SHP77 treated with DMSO at 0.1 percent for 48 hours (cell line): ENCODE measurements at regions not wholly inside any gene's neighbourhood (a gene's known extent, or its start where the extent isn't known, plus 50 kb on each side); places are given as distances from the start of the nearest gene placed in this dataset.

Experiments
- DNase-seq: peaks from one replicate; lab custom pipeline; 2025; lab: John Stamatoyannopoulos, UW

DNA sequence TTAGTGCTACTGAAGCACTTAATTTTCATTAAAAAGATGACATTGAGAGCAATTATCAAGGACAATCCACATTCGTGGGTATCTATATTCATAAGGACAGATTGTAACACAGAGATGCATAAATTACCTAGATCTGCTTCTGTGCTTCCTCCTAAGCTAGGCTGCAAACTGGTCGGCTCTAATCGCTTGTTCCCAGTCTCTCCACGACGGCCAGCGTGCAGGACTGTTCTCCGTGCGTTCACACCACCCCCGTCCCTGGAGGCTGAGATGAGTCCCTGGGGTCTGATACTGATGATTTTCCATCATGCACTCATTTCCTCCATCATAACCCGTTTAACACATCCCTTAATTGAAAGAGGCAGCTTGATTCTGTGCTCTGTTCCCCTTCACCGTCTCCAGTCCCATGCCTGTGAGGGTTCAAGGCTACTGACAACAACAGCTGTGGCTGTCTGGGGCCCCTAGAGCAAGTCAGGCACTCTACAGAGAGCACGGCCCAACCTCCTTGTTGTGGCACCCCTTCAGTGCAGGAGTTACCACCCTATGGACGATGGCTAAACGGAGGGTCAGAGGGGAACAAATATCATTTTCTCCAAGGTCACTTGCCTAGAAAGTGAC, 469.6 kb downstream of the NPHP4 start:
- DNase-seq, result no peak

DNA sequence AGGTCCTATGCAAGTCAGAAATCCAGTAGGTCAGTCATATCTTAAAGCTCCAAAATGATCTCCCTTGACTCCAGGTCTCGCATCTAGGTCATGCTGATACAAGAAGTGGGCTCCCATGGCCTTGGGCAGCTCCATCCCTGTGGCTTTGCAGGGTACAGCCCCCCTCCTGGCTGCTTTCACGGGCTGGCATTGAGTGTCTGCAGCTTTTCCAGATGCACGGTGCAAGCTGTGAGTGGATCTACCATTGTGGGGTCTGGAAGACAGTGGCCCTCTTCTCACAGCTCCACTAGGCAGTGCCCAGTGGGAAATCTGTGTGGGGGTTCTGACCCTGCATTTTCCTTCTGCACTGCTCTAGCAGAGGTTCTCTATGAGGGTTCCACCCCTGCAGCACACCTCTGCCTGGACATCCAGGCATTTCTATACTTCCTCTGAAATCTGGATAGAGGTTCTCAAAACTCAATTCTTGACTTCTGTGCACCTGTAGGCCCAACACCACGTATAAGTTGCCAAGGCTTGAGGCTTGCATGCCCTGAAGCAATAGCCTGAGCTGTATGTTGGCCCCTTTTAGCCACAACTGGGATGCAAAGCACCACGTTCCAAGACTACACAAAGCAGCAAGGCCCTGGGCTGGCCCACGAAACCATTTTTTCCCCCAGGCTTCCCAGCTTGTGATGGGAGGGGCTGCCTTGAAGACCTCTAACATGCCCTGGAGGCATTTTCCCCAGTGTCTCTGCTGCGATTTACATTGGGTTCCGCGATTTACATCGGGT, 472.7 kb downstream of the NPHP4 start:
- DNase-seq, result no peak

DNA sequence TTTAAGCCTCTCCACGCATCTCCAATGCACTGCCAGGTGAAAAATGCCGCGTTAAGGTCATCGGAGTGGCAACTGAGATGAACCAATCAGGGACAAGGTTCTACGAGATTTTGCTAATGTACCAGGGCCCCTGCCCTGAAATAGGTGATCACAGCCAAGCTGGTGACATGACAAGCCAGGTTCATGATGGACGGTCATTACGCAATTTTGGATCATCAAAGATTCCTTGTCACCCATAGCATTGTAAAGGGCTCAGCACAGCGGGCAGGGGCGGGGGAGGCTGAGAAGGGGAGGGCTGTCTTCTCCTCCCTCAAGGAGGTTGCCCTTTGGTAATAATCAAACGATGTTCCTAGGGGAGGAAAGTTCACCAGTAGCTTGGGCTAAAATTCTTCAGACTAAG, 475.5 kb downstream of the NPHP4 start:
- no peak for DNase-seq

DNA sequence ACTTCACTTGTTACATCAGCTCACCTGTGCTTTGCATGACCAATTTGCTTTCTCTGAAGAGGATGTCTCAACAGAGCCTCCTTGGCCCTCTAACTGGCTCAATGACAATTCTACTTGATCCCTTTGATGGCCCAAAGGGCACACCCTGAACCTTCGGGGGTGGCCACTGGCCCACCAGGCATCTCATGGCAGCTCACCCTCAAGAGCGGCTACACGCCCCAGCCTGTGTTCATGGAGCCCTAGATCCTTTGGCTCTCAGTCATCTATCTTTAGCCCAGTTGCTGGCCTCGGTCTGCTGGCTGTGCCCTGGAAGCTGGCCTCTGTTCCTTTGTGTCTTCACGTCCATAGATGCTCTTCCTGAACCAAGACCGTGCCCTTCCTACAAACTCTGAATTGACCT, 476.7 kb downstream of the NPHP4 start:
- no peak for DNase-seq

DNA sequence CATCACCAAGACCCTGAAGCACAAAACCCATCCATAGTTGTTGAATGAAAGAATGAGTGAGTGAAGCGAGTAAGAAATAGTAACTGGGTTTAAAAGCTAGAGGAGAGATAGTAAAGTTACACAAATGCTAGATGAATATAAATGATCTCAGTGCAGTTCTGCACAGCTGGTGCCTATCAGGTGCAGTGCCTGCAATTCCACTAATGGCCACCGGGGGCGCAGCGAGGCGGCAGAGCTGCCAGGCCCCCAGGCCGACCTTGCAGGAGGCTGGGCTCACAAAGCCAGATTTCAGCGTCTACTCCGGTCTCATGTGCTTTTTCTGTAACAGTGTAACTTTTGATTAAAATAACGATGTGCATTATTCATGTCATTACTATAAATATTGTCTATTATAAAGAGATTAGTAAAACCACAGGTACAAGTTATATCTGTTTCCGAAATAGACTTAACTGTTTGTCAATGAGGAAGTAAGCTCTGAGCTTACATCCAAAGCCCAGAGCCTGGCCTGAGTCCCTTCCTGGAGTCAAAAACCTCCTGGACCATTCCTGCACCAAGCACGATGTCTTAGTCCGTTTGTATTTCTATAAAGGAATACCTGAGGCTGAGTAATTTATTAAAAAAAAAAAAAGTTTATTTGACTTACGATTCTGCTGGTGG, 477.6 kb downstream of the NPHP4 start:
- peak; percentile 59 for DNase-seq

DNA sequence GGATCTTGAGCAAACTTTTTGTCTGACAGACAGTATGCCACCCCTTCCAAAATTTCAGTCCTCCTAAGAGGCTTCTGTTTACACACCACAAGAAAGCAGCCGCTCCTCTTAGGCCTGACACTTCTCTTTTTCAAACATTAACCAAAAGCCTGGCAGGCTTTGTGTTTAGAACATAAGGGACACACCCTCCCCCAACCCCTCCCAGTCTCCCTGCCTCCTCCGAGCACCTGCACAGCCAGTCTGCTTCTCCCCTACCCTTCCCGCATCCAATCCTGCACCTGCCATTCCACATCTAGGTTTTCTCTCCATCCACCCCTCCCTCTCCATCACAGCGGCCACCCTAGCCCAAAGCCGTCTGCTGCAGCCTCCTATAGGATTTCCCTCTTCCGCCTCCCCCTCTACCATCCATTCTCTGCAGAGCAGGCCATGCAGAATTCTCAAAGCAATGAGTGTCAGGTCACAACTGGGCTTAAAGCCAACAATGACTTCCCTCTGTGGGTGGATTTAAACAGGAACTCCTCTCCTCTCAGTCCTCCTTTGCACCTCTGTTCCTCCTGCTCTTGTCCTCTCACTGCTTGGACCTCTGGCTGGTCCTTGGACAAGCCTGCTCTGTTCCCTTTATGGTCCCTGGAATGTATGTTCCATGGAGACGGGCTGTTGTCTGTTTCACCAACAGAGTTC, 478.2 kb downstream of the NPHP4 start:
- DNase-seq, result peak; percentile 92

DNA sequence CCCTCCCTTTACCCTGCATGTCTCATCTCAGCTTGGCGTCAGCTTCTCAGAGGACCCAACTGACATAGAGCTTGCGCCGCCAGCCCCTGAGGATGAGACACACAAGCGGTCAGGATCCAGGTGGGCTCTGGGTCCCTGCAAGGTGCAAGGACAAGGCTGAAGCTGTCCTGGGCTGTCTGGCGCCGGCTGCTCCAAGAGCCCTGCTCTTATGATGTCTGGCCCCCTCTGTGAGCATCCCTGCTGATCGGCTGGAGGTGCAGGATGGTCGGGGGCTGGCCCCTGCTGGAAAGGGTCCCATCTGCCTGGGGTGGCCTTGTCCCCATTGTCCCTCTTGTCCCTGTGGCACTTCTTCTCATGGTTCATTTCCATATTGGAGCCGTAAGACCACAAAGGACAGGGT, 479.0 kb downstream of the NPHP4 start:
- no peak for DNase-seq

DNA sequence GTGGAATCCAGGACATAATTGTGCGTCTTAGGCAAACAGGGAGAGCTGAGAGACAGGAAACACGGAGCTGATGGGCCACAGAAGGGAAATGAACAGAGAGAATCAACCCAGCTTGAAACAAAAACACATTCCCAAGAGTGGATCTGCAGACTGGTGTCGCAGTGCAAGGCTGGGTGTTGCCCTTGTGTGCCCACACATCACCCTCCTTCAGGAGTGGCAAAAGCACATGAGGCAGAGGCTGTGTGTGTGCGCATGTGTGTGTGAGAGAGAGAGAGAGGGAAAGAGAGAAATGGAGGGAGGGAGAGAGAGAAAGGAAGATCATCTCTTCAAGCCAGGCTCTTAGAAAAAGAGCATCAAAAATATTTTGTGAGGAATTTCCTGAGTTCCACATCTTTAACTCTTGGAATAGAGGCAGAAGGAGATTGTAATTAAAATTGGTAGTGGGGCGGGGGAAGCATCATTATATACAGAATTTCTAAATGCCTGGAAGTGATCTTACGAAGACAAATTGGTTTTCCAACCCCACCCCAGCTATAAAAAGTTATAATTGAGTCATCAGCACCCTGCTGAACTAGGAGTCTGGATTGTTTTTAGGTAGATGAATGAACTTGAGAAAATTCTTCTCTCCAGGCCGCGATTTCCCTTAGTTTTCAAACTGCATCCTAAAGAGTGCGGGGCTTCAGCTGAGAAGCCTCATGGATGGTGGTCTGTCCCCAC, 480.7 kb downstream of the NPHP4 start:
- DNase-seq, result no peak

DNA sequence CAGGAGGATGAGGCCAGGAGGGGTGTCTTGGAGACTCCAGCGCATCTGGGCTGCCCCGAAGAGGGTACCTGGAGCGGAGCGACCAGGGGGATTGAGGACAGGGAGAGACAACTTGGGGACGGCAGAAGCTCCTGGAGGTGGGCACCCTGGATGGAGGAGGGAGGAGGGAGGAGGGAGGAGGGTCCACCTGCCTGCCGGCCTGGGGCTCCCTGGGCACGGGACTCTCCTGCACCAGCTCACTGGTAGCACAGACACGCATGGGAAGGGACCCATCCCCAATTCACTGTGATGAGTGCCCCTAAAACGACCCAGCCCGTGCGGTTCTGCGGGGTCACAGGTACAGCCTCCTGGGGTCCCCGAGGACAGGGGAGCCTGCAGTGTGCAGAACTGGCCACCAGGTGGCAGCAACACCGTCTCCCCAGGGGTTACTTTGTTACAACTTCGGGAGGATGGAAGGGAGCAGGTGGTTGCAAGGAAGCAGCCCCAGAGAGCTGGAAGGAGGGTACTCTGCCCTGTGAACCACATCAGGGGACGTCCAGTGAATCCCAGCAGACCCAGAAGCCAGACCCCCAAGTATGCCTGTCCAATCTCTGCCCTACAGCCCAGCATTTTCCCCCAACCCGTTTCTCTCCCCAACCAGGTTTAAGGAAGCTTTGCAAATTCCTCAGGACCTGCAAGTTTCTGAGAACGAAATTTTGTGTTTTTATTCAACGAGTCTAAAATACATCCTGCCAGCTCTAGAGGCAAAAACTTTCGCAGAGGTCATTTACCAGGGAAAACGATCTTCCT, 482.4 kb downstream of the NPHP4 start:
- no peak for DNase-seq

DNA sequence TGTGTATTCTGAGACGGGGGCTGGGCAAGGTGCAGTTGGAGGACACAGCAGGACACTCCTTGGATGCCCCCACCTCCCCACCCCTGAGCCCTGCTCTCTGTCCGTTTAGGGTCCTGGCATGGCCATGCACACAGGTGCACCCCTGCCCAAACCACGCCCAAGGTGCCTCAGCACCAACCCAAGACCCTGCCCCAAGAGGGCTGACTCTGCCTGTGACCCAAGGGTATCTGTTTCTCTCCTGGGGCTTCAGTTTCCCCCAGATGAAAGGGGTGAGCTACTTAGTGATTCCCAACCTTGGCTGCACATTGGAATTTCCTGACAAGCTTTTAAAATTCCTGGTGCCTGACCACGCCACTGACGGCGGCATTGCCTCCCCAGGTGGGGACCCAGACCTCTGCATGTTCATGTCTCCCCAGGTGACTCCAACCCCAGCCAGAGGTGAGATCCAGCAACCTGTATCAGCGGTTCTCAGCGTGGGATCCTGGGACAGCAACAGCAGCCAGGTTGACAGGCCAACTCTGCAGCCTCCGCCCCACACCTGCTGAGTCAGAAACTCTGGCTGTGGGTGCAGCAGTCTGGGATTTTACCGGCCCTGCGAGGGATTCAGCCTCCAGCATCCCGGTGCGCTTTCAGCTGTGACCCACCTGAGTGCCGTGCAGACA, 483.4 kb downstream of the NPHP4 start:
- DNase-seq, result no peak

DNA sequence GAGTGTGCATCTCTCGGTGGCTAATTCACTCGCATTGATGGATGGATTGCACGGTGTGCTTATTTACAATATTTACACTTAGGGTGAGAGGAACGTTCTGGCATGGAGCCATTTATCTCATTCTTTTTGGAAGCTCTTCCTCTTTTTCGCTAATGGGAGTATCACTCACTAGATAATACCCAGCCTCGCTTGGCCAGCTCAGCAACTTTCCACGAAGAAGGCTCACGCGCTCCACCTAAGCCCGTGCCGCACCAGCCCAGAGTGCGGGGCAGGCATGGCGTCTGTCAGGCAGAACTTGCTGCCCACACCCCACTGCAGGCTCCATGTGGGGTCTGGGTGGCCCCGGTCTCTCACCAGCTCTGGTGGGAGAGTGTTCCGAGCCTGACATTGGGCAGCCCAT, 484.9 kb downstream of the NPHP4 start:
- DNase-seq, result peak; percentile 17

DNA sequence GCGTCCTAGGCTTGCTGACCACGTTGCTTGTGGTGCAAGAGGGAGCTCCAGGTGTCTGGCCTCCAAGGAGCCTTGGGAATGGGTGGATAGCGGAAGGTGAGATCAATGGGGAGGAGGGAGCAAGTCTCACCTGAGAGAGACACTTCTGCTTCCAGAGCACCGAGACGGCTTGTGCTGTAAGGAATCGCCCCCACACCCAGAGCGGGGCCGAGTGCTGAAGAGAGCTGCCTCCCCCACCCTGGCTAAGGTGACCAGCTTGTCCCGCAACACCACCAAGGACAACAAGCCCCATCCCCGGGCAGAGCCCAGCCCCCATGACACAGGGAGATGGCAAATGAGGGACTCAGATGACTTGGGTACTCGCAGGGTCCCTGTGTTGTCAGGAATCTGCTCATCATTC, 485.6 kb downstream of the NPHP4 start:
- no peak for DNase-seq

DNA sequence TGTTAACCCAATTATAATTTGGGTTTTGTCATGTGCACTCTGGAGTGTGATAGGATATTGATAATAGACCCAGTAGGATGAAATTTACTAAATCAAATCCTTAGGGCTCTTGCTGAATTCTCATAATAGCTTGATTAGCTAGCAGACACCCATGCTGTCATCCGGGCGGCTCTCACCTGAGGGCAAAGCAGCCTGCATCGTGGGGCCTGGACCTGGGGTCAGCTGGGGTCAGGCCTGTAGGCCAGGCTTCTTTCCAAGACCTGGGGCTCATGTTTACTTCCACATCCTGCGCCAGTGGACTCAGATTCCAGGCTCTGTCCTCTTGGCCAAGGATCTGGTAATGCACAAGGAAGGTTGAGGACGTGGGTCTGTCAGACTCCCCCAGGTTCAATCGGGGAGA, 486.3 kb downstream of the NPHP4 start:
- DNase-seq, result no peak

DNA sequence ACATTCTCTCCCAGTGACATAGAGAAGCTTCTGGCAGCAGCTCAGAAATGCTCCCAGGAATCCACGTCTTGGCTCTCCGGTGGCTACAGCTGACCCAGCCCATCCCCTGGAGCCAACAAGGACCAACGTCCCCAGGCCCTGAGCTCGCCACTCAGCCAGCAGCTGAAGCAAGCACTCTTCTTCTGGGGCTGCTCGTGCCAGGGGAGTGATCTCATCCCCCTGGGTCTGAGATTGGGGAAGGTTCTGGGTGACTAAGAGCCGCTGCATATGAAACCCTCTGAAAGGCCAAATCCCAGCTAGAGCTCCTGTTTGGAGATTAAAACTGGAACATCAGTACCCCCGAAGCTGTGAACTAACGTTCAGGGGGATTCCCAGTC, 487.9 kb downstream of the NPHP4 start:
- DNase-seq, result peak; percentile 4

DNA sequence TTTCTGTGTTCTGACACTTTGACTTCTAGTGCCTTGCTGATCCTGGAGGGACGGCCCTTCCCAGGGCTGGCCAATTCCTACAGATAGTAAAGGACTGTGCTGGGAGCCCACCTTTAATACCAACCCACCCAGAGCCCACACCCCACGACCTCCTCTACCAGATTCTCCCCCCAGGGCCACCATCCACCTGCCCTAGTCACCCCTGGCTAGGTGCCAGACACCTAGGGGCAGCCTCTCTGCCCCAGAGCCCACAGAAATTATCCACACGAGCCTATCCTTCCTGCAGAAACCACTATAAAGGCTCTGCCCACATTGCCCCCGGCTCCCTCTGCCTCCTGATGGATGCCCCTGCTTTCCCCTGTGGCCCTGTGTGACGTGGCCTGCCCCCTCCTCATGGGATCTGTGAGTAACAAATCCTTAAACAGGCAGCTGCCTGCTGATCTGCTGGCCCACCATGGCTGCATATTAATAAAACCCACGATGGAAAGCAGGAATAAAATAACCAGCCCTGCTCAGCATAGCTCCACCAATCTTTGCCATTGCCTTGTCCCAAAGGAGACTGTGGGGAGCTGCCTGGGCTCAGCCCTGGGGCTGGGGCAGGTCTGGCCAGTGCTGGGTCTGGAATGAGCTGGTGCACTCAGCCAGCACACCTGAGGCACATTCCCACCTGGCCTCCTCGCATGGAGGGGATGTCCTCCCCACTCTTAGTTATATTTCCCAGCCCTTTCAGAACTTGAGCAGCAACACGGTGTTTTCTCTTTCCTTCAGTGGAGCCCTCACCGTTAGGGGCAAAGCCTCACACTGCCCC, 488.5 kb downstream of the NPHP4 start:
- DNase-seq, result no peak

DNA sequence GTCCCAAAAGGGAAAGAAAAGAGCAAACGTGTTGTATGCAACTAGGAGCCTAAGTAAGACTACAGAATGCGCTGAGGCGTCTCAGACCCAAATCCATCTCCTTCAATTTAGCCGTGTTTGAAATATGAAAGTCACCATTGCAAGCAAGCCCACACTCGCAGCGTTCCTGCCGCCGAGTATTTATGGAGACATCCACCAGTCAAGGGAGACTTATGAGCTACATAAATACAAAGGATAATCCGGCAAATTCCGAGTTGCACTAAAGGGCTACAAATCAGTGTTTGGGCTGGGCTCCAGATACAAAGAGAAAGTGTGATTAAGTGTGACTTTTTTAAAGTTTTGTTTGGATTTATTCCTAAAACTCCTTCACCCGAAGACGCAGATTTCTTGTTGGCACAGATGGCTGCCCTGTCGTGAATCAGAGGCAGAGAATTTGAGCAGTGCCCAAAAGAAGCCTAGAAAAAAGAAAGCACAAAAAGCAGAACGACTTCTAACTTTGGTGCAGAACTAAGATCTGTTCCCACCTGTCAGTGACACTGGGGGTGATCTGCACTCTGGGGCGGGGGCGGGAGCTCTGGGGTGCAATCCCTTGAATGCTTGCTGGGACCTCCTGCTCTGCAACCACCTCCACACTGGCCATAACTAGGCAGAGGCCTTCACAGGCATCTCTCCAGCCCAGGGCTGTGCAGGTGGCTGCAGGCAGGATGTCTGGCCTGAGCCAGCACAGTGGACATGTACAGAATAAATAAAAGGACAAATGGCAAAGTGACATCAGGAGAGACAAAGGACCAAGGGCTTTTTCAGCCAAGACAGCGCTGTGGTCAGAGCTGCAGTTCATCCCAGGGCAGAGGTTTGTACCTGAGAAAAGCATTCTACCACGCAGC, 489.7 kb downstream of the NPHP4 start:
- peak; percentile 11 for DNase-seq

DNA sequence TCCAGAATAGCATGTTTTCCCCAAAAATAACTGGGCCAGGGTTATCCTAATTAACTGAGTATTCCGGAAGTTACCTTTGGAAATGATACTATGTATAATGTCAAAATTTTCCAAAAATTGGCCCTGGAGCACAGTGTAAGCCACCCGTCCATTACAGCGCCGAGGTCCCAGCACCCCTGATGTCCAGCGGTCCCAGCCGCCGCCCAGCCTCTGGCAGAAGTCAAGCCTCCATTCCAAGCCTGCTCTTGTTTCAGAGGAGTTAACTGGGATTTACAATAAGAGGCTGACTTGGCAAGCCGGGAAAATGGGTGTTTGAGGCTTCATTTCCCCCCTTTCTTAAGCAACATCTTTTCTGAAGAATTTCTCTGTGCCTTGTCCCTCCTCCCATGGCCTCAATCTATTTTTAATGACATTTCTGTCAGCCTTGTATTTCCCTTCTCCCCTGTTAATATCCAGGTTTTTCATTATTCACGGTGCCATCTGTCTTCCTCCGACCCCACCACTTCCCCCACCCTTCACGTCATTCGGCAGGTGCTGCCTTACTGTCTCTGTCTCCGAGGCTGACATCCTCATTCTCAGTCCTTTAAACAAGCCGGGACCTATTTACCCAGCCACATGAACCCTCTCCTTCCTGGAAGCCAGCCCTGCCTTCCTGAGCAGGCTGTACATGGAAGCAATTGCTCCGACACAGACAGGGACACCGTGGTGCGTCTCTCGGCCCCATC, 490.9 kb downstream of the NPHP4 start:
- DNase-seq, result peak; percentile 88

DNA sequence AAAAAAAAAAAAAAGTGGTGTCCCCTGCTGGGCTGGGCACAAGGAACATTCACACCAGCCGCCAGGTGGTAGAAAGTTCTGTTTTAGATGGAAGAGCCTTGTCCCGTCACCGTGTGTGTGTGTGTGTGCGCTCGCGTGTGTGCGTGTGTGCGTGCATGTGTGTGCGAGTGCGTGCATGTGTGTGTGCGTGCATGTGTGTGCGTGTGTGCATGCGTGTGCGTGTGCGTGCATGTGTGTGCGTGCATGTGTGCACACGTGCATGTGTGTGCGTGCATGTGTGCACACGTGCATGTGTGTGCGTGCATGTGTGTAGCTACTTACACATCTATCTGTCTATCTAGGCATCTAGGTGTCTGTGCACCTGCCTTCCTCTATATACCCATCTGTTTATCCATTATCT, 491.7 kb downstream of the NPHP4 start:
- DNase-seq, result no peak
